K562 (cell line): ENCODE measurements at regions not wholly inside any gene's neighbourhood (a gene's known extent, or its start where the extent isn't known, plus 50 kb on each side); places are given as distances from the start of the nearest gene placed in this dataset.
A peak's percentile ranks its signal among the peaks of the same experiment; 100 is the strongest.

Experiments used
- BMI1 ChIP-seq: fragments of 150-350 bp; IDR thresholded peaks from 2 replicates; pipeline ENCODE4 v1.6.1; 2014; ENCODE audit warnings: low read length
- KLF1 ChIP-seq: fragments of 450-650 bp; IDR thresholded peaks from 2 replicates; pipeline ENCODE4 v1.6.1; 2016; ENCODE audit warnings: missing genetic modification characterization, missing compliant biosample characterization
- L3MBTL2 ChIP-seq: fragments of 450-650 bp; IDR thresholded peaks from 2 replicates; pipeline ENCODE4 v1.6.1; 2016; ENCODE audit warnings: mild to moderate bottlenecking, moderate library complexity
- MCM2 ChIP-seq: fragments of 450-650 bp; IDR thresholded peaks from 2 replicates; pipeline ENCODE4 v1.6.1; 2017; ENCODE audit warnings: low read depth, mild to moderate bottlenecking
- MEIS2 ChIP-seq: fragments of 450-650 bp; IDR thresholded peaks from 2 replicates; pipeline ENCODE4 v1.6.1; 2014; ENCODE audit warnings: mild to moderate bottlenecking; ENCODE audit not compliant: partially characterized antibody
- MXI1 ChIP-seq: IDR thresholded peaks from 2 replicates; pipeline ENCODE4 v1.6.1; 2011; ENCODE audit warnings: low read depth, mild to moderate bottlenecking, improper control_type of control experiment, low read length
- POLR3G ChIP-seq: IDR thresholded peaks from 2 replicates; pipeline ENCODE4 v1.6.1; 2011; ENCODE audit not compliant: insufficient read length, insufficient replicate concordance; ENCODE audit errors: extremely low read depth
- RB1 ChIP-seq: fragments of 450-650 bp; IDR thresholded peaks from 2 replicates; pipeline ENCODE4 v1.6.1; 2017; ENCODE audit warnings: low read depth, mild to moderate bottlenecking
- SIN3B ChIP-seq: fragments of 450-650 bp; IDR thresholded peaks from 2 replicates; pipeline ENCODE4 v1.6.1; 2017; ENCODE audit warnings: low read depth, mild to moderate bottlenecking, moderate library complexity
- SREBF1 ChIP-seq: fragments of 150-350 bp; IDR thresholded peaks from 2 replicates; pipeline ENCODE4 v1.6.1; 2014; ENCODE audit warnings: antibody characterized with exemption, low read depth, low read length, borderline replicate concordance
- SRSF3 ChIP-seq: fragments of 200-400 bp; formaldehyde crosslinking; IDR thresholded peaks from 2 replicates; pipeline ENCODE4 v1.6.1; 2016; ENCODE audit warnings: mild to moderate bottlenecking, low read length, moderate library complexity; ENCODE audit not compliant: insufficient read depth
- TAF15 ChIP-seq: fragments of 200-400 bp; formaldehyde crosslinking; IDR thresholded peaks from 2 replicates; pipeline ENCODE4 v1.6.1; 2017; ENCODE audit warnings: mild to moderate bottlenecking, low read depth, low read length, moderate library complexity
- ZNF707 ChIP-seq: fragments of 250-450 bp; sonication (Bioruptor Pico); conservative IDR thresholded peaks from 2 replicates; pipeline ENCODE4 v1.8.0; 2022; ENCODE audit warnings: inconsistent platforms, mild to moderate bottlenecking, moderate library complexity
- ZNF778 ChIP-seq: fragments of 450-650 bp; formaldehyde crosslinking; IDR thresholded peaks from 2 replicates; pipeline ENCODE4 v1.4.0; 2020; ENCODE audit warnings: mild to moderate bottlenecking, moderate library complexity
- TF ChIP-seq, protein P1 (sequence below), 2 experiments: fragments of 450-650 bp in 1 of 2; sonication (generic) in 1 of 2; formaldehyde crosslinking in 1 of 2; IDR thresholded peaks in 1 of 2; conservative IDR thresholded peaks in 1 of 2; 2 replicates each; pipeline versions ENCODE4 v1.6.1 to v1.8.1; 2016 to 2023; ENCODE audit warnings: mild to moderate bottlenecking in 2 of 2, moderate library complexity in 2 of 2, inconsistent platforms in 1 of 2, missing genetic modification reagents in 1 of 2
- TF ChIP-seq, protein P2 (sequence below), 2 experiments: fragments of 450-650 bp in 1 of 2; IDR thresholded peaks; 2 replicates each; pipeline ENCODE4 v1.6.1; 2011 to 2017; ENCODE audit warnings: low read depth in 2 of 2, antibody characterized with exemption in 1 of 2, borderline replicate concordance in 1 of 2, low read length in 1 of 2, mild to moderate bottlenecking in 1 of 2, mixed read lengths in 1 of 2; ENCODE audit not compliant: control insufficient read depth in 1 of 2
- TF ChIP-seq, protein P3 (sequence below), 2 experiments: fragments of 150-350 bp in 1 of 2; IDR thresholded peaks; 2 replicates each; pipeline ENCODE4 v1.6.1; 2012 to 2016; ENCODE audit warnings: low read depth in 2 of 2, low read length in 2 of 2, mild to moderate bottlenecking in 1 of 2, moderate library complexity in 1 of 2
- TF ChIP-seq, protein P4 (sequence below): fragments of 450-650 bp; IDR thresholded peaks from one replicate; pipeline ENCODE4 v1.6.1; 2018; ENCODE audit warnings: mild to moderate bottlenecking, moderate library complexity; ENCODE audit not compliant: partially characterized antibody

DNA sequence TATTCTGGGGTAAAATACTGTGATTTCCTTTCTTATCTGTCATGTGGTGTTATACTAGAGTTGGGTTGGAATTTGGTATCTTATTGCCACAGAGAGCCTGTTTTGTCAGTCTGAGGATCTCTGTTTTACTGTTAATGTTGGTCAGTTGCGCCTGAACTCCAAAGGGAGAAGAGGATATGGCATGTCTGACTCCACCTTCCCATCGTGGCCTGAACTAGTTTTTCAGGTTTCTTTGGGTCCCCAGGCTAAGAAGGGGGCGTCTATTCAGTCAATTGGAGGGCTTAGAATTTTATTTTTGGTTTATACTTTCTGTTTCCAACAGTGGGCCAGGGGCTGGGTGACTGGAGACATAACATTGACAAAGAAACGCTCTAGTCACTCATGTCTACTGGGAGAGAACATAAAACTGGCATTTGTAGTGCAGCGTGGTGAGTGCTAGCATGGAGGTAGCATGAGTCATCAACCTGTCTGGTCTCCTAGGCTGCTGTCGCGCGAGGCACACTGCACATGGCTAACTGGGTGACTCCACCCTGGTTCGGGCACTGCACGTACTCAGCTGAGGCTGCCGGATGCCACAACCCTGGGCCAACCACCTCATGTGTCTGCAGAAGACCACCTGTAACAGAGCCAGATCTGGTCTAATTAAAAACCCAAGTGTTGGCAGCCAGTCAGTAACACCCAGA lies 120.1 kb upstream of the OR9Q1 start (continued):
- TF ChIP-seq, protein P1, sequence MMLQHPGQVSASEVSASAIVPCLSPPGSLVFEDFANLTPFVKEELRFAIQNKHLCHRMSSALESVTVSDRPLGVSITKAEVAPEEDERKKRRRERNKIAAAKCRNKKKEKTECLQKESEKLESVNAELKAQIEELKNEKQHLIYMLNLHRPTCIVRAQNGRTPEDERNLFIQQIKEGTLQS (IDR thresholded peaks at IDR 0.05), result peak; percentile 93
- TF ChIP-seq, protein P1 (CRISPR knock-in tag; conservative IDR thresholded peaks at IDR 0.05), result no peak
- TF ChIP-seq ZNF707 (CRISPR knock-in tag) (no peak), L3MBTL2 (peak; percentile 95), MCM2 (no peak), MEIS2 (no peak), RB1 (no peak), TAF15 (no peak), ZNF778 (CRISPR knock-in tag) (no peak), POLR3G (no peak), KLF1 (tag) (no peak), SIN3B (no peak), SRSF3 (no peak), MXI1 (no peak), SREBF1 (no peak), BMI1 (no peak)
- TF ChIP-seq, protein P2, sequence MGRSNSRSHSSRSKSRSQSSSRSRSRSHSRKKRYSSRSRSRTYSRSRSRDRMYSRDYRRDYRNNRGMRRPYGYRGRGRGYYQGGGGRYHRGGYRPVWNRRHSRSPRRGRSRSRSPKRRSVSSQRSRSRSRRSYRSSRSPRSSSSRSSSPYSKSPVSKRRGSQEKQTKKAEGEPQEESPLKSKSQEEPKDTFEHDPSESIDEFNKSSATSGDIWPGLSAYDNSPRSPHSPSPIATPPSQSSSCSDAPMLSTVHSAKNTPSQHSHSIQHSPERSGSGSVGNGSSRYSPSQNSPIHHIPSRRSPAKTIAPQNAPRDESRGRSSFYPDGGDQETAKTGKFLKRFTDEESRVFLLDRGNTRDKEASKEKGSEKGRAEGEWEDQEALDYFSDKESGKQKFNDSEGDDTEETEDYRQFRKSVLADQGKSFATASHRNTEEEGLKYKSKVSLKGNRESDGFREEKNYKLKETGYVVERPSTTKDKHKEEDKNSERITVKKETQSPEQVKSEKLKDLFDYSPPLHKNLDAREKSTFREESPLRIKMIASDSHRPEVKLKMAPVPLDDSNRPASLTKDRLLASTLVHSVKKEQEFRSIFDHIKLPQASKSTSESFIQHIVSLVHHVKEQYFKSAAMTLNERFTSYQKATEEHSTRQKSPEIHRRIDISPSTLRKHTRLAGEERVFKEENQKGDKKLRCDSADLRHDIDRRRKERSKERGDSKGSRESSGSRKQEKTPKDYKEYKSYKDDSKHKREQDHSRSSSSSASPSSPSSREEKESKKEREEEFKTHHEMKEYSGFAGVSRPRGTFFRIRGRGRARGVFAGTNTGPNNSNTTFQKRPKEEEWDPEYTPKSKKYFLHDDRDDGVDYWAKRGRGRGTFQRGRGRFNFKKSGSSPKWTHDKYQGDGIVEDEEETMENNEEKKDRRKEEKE (IDR thresholded peaks at IDR 0.05; ENCODE audit: borderline replicate concordance in 1 of 2, control insufficient read depth in 1 of 2, low read depth in 2 of 2, low read length in 1 of 2), result no peak
- TF ChIP-seq, protein P3, sequence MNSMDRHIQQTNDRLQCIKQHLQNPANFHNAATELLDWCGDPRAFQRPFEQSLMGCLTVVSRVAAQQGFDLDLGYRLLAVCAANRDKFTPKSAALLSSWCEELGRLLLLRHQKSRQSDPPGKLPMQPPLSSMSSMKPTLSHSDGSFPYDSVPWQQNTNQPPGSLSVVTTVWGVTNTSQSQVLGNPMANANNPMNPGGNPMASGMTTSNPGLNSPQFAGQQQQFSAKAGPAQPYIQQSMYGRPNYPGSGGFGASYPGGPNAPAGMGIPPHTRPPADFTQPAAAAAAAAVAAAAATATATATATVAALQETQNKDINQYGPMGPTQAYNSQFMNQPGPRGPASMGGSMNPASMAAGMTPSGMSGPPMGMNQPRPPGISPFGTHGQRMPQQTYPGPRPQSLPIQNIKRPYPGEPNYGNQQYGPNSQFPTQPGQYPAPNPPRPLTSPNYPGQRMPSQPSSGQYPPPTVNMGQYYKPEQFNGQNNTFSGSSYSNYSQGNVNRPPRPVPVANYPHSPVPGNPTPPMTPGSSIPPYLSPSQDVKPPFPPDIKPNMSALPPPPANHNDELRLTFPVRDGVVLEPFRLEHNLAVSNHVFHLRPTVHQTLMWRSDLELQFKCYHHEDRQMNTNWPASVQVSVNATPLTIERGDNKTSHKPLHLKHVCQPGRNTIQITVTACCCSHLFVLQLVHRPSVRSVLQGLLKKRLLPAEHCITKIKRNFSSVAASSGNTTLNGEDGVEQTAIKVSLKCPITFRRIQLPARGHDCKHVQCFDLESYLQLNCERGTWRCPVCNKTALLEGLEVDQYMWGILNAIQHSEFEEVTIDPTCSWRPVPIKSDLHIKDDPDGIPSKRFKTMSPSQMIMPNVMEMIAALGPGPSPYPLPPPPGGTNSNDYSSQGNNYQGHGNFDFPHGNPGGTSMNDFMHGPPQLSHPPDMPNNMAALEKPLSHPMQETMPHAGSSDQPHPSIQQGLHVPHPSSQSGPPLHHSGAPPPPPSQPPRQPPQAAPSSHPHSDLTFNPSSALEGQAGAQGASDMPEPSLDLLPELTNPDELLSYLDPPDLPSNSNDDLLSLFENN (IDR thresholded peaks at IDR 0.05; ENCODE audit: low read depth in 2 of 2, low read length in 2 of 2), result no peak
- TF ChIP-seq, protein P4, sequence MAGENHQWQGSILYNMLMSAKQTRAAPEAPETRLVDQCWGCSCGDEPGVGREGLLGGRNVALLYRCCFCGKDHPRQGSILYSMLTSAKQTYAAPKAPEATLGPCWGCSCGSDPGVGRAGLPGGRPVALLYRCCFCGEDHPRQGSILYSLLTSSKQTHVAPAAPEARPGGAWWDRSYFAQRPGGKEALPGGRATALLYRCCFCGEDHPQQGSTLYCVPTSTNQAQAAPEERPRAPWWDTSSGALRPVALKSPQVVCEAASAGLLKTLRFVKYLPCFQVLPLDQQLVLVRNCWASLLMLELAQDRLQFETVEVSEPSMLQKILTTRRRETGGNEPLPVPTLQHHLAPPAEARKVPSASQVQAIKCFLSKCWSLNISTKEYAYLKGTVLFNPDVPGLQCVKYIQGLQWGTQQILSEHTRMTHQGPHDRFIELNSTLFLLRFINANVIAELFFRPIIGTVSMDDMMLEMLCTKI, result no peak
